ENCODE measurements at regions not wholly inside any gene's neighbourhood (a gene's known extent, or its start where the extent isn't known, plus 50 kb on each side); places are given as distances from the start of the nearest gene placed in this dataset.

DNA sequence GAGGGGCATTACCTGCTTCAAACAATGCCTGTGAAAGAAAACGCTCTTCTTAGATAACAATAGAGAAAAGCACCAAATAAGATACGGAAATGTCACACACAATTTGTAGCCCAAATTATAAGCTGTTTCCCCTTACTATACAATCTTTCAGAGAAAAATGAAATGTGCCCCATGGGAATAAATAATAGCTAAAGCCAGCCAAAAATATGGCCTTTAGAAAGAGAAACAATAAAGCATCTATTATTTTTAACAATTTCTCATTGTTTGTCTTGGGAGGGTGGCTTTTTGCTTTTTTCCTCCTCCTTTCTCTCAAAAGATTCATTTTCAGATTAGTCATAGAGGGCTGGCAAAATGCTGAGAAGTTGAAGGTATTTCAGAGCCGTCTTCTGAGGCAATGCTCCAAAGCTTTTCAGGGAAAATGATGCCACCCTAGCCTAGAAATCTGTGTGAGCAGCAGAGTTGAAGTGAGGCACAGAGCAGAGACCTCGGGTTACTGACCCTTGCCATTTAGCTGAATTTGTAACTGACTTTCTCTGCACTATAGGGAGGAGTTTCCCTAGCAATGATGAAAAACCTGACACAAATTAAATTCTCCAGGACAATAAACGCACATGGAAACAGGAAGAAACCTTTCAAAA is 86.3 kb upstream of the PRICKLE2 start:
- Mint-ChIP-seq H3K9me3 (ENCODE audit: unreplicated experiment) (no peaks in the 10 kb centered on the region), H3K4me3 (ENCODE audit: unreplicated experiment) (no peak overlapping the region), H3K27me3 (ENCODE audit: insufficient read depth, unreplicated experiment) (no peaks in the 10 kb centered on the region), H3K36me3 (ENCODE audit: insufficient read depth, unreplicated experiment) (no peaks in the 10 kb centered on the region), H3K4me1 (ENCODE audit: insufficient read depth, unreplicated experiment) (no peaks in the 10 kb centered on the region), H3K27ac (ENCODE audit: low read depth, unreplicated experiment) (no peak overlapping the region)
- BruUV-seq (replicated peaks), result no TSS peak
- CTCF ChIA-PET, result interaction anchor here (0.8 kb wide), 1 partner anchor 288 kb away, joined by 6 read pairs; the partner anchor contains the start of gene PSMD6
- TF ChIP-seq, protein P1, sequence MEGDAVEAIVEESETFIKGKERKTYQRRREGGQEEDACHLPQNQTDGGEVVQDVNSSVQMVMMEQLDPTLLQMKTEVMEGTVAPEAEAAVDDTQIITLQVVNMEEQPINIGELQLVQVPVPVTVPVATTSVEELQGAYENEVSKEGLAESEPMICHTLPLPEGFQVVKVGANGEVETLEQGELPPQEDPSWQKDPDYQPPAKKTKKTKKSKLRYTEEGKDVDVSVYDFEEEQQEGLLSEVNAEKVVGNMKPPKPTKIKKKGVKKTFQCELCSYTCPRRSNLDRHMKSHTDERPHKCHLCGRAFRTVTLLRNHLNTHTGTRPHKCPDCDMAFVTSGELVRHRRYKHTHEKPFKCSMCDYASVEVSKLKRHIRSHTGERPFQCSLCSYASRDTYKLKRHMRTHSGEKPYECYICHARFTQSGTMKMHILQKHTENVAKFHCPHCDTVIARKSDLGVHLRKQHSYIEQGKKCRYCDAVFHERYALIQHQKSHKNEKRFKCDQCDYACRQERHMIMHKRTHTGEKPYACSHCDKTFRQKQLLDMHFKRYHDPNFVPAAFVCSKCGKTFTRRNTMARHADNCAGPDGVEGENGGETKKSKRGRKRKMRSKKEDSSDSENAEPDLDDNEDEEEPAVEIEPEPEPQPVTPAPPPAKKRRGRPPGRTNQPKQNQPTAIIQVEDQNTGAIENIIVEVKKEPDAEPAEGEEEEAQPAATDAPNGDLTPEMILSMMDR (IDR thresholded peaks at IDR 0.05; ENCODE audit: unreplicated experiment), result no peak
- DNase-seq (ENCODE audit: unreplicated experiment), result peak; percentile 22
- POLR2A ChIA-PET, result interaction anchor here (0.7 to 1.5 kb wide), 3 partner anchors 10 to 195 kb away, joined by 3 to 4 read pairs (median 4); no protein-coding TSS in a partner anchor
- intact Hi-C loops (cut with micrococcal nuclease), result no loop called here

DNA sequence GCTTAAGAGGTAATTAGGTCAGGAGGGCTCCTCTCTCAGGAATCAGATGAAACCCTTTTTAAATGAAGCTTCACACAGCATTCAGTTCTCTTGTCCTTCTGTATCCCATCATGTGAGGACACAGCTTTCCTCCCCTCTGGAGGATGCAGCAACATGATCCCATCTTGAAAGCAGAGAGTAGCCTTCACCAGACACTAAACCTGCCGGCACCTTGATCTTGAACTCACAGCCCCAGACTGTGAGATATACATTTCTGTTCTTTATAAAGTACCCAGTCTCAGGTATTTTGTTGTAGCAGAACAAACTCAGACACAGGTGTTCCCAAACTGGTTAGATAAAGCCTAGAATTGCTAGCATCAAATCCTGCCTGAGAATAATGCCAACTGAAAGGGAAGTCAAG is 83.7 kb upstream of the PRICKLE2 start:
- Mint-ChIP-seq H3K36me3 (ENCODE audit: insufficient read depth, unreplicated experiment) (no peaks in the 10 kb centered on the region), H3K4me1 (ENCODE audit: insufficient read depth, unreplicated experiment) (no peaks in the 10 kb centered on the region), H3K9me3 (ENCODE audit: unreplicated experiment) (no peaks in the 10 kb centered on the region), H3K27ac (ENCODE audit: low read depth, unreplicated experiment) (no peak overlapping the region), H3K27me3 (ENCODE audit: insufficient read depth, unreplicated experiment) (no peaks in the 10 kb centered on the region), H3K4me3 (ENCODE audit: unreplicated experiment) (no peak overlapping the region)
- ChIA-PET CTCF (interaction anchor here (0.6 to 0.9 kb wide), 3 partner anchors 12 to 286 kb away, joined by 3 read pairs; partner anchors contain the start of gene PSMD6), POLR2A (interaction anchor here (2.1 kb wide), 1 partner anchor 13 kb away, joined by 11 read pairs; no protein-coding TSS in a partner anchor)
- intact Hi-C loops (cut with micrococcal nuclease), result no loop called here
- no peak for DNase-seq (ENCODE audit: unreplicated experiment)
- TF ChIP-seq, protein P1 (IDR thresholded peaks at IDR 0.05; ENCODE audit: unreplicated experiment), result no peak
- BruUV-seq (replicated peaks), result no TSS peak

- H3K27me3 Mint-ChIP-seq (ENCODE audit: insufficient read depth, unreplicated experiment), result no peaks in the 10 kb centered on the region
- TF ChIP-seq, protein P1 (IDR thresholded peaks at IDR 0.05; ENCODE audit: unreplicated experiment), result no peak
- intact Hi-C loops (cut with micrococcal nuclease), result no loop called here
- no peak overlapping the region for H3K27ac Mint-ChIP-seq (ENCODE audit: low read depth, unreplicated experiment)
- no peak overlapping the region for H3K4me3 Mint-ChIP-seq (ENCODE audit: unreplicated experiment)
- BruUV-seq (replicated peaks), result no TSS peak
- no peak for DNase-seq (ENCODE audit: unreplicated experiment)
- POLR2A ChIA-PET, result interaction anchor here (1.9 kb wide), 1 partner anchor 15 kb away, joined by 5 read pairs; no protein-coding TSS in a partner anchor
- H3K9me3 Mint-ChIP-seq (ENCODE audit: unreplicated experiment), result no peaks in the 10 kb centered on the region
- CTCF ChIA-PET, result interaction anchor here (0.7 kb wide), 1 partner anchor 14 kb away, joined by 3 read pairs; no protein-coding TSS in a partner anchor
- no peaks in the 10 kb centered on the region for H3K36me3 Mint-ChIP-seq (ENCODE audit: insufficient read depth, unreplicated experiment)
- no peaks in the 10 kb centered on the region for H3K4me1 Mint-ChIP-seq (ENCODE audit: insufficient read depth, unreplicated experiment)
Measured at GRCh38 chr3:64306745-64307144, 81.5 kb upstream of the PRICKLE2 start.

DNA sequence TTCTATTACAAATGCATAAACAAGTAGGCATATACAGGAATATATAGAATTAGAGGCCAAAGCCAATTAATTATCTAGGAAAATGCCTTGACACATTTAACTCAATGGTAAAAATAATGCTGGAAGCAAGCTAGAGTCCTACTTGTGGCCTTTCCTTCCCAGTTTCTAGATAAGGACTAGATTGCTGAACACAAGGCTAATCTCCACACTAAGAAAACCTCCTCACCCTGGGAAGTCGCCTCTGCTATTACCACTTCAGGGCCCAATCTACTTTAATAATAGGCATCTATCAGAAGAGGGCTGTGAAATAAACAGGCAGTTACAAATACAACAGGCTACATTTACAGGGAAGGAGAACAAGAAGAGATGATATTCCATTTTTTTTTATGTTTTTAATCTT is 80.5 kb upstream of the PRICKLE2 start:
- H3K36me3 Mint-ChIP-seq (ENCODE audit: insufficient read depth, unreplicated experiment), result no peaks in the 10 kb centered on the region
- H3K27me3 Mint-ChIP-seq (ENCODE audit: insufficient read depth, unreplicated experiment), result no peaks in the 10 kb centered on the region
- ChIA-PET CTCF (interaction anchor here (0.7 kb wide), 1 partner anchor 91 kb away, joined by 5 read pairs; no protein-coding TSS in a partner anchor), POLR2A (interaction anchor here (0.6 to 1.9 kb wide), 2 partner anchors 9 to 16 kb away, joined by 3 to 5 read pairs; no protein-coding TSS in a partner anchor)
- H3K27ac Mint-ChIP-seq (ENCODE audit: low read depth, unreplicated experiment), result no peak overlapping the region
- no TSS peak for BruUV-seq (replicated peaks)
- no peak for DNase-seq (ENCODE audit: unreplicated experiment)
- TF ChIP-seq, protein P1 (IDR thresholded peaks at IDR 0.05; ENCODE audit: unreplicated experiment), result no peak
- H3K4me1 Mint-ChIP-seq (ENCODE audit: insufficient read depth, unreplicated experiment), result peaks cover 2% of the 10 kb centered on the region
- intact Hi-C loops (cut with micrococcal nuclease), result no loop called here
- no peak overlapping the region for H3K4me3 Mint-ChIP-seq (ENCODE audit: unreplicated experiment)
- no peaks in the 10 kb centered on the region for H3K9me3 Mint-ChIP-seq (ENCODE audit: unreplicated experiment)
